Left lung (tissue), 4 donors: ENCODE measurements at regions not wholly inside any gene's neighbourhood (a gene's known extent, or its start where the extent isn't known, plus 50 kb on each side); places are given as distances from the start of the nearest gene placed in this dataset.

ENCODE experiments used
- ATAC-seq: fragments of 200-7000 bp; cut with Tn5 transposase; one replicate; pipeline ENCODE4 v1.9.1; 2020; ENCODE audit warnings: moderate library complexity
- DNase-seq, 4 donors: peaks; one replicate each; pipeline ENCODE4 v3.0.0-alpha.2; 2013 to 2020
- H3K27ac ChIP-seq, 2 donors: fragments of 200-600 bp; sonication (generic) in 1 of 2; one replicate each; pipeline versions ENCODE4 v1.5.0 to v1.8.0; 2020 to 2021
- H3K27me3 ChIP-seq, 2 donors: fragments of 200-600 bp; sonication (generic) in 1 of 2; one replicate each; pipeline versions ENCODE4 v1.5.0 to v1.8.0; 2020 to 2021
- H3K36me3 ChIP-seq, 2 donors: fragments of 200-600 bp; sonication (generic) in 1 of 2; one replicate each; pipeline versions ENCODE4 v1.5.0 to v1.8.0; 2020 to 2021
- H3K4me1 ChIP-seq, 2 donors: fragments of 200-600 bp; one replicate each; pipeline ENCODE4 v1.8.0; 2021
- H3K4me3 ChIP-seq, 2 donors: fragments of 200-600 bp; sonication (generic) in 1 of 2; one replicate each; pipeline versions ENCODE4 v1.5.0 to v1.8.0; 2020 to 2021; ENCODE audit warnings: mild to moderate bottlenecking in 1 of 2
- H3K9me3 ChIP-seq, 2 donors: fragments of 200-600 bp; sonication (generic) in 1 of 2; one replicate each; pipeline versions ENCODE4 v1.5.0 to v1.8.0; 2020 to 2021
- intact Hi-C, 2 donors: fragments of 100-400 bp; cut with DNase I; formaldehyde crosslinking; loops; one replicate each; pipeline versions ENCODE4 v1.11.2 to v1.14.2; 2022
- TF ChIP-seq, protein P1 (sequence below), 2 donors: fragments of 200-600 bp; sonication (generic) in 1 of 2; IDR thresholded peaks; one replicate each; pipeline versions ENCODE4 v1.5.0 to v1.8.0; 2021; ENCODE audit warnings: antibody characterized with exemption in 2 of 2
- donor health status: DM: no; HTN: yes; CAD: no.
- donor health status: DM: no; HTN: no; CAD: no.

DNA sequence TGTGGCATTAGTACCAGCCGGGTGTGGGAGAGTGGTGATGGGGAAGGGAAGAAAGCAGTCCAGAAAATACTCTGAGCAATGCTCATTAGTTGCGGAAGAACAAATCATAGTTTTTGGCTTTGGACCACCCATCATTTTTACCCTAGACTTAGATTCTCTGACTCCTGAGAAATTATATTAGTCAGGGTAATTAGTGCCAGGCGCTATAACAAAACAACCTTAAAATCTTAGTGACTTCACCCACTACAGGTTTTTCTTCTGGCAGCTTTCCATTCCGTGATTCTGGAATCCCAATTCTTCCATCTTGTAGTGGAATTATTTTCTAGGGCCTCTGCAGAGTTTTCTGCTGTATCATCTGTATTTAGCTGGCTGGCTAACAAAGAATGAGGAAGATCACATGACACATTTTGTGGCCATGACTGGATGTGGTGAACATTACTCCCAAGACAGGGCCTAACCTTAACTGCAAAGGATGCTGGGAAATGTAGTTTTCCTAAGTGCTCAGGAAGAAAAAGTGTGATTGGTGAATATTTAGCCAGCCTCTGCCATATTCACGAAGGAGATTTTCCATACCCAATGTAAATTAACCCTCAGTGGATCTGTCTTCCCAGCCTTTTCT lies 373.0 kb upstream of the MEF2C start:
- ATAC-seq = no peak
- Histone ChIP-seq H3K4me3 (no peak overlapping the region), H3K9me3 (no peaks in the 10 kb centered on the region), H3K27me3 (no peaks in the 10 kb centered on the region), H3K27ac (no peak overlapping the region), H3K4me1 (no peaks in the 10 kb centered on the region), H3K36me3 (no peaks in the 10 kb centered on the region)
- DNase-seq = no peak
- intact Hi-C loops = no loop called here
- TF ChIP-seq, protein P1, sequence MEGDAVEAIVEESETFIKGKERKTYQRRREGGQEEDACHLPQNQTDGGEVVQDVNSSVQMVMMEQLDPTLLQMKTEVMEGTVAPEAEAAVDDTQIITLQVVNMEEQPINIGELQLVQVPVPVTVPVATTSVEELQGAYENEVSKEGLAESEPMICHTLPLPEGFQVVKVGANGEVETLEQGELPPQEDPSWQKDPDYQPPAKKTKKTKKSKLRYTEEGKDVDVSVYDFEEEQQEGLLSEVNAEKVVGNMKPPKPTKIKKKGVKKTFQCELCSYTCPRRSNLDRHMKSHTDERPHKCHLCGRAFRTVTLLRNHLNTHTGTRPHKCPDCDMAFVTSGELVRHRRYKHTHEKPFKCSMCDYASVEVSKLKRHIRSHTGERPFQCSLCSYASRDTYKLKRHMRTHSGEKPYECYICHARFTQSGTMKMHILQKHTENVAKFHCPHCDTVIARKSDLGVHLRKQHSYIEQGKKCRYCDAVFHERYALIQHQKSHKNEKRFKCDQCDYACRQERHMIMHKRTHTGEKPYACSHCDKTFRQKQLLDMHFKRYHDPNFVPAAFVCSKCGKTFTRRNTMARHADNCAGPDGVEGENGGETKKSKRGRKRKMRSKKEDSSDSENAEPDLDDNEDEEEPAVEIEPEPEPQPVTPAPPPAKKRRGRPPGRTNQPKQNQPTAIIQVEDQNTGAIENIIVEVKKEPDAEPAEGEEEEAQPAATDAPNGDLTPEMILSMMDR (IDR thresholded peaks at IDR 0.05) = no peak

GRCh38 chr5:89253666-89254352 lies 370.8 kb upstream of the MEF2C start:
- H3K27ac ChIP-seq = no peak overlapping the region
- no peaks in the 10 kb centered on the region for H3K4me1 ChIP-seq
- no peaks in the 10 kb centered on the region for H3K27me3 ChIP-seq
- H3K4me3 ChIP-seq = no peak overlapping the region
- no peaks in the 10 kb centered on the region for H3K9me3 ChIP-seq
- TF ChIP-seq, protein P1 (IDR thresholded peaks at IDR 0.05) = no peak
- intact Hi-C loops = no loop called here
- no peak for ATAC-seq
- DNase-seq = no peak
- H3K36me3 ChIP-seq = no peaks in the 10 kb centered on the region

DNA sequence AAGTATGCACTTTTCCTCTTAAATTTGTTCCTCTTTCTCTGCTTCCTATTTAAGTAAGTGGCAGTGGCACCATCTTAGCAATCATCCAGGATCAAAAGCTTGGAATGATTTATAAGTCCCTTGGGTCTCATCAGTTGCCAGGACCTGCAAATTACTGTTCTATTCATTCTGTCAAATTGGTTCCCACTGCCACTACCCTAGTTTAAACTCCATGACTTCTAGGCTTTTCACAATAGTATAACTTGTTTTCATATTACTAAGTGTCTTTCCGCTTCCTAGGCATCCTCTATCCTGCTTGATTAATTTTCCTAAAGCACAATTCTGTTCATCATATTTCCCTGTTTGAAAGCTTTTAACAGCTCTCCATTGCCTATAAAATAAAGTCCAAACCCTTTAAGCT lies 363.9 kb upstream of the MEF2C start:
- Histone ChIP-seq H3K27me3 (no peaks in the 10 kb centered on the region), H3K4me1 (no peaks in the 10 kb centered on the region), H3K4me3 (no peak overlapping the region), H3K27ac (no peak overlapping the region), H3K9me3 (no peaks in the 10 kb centered on the region), H3K36me3 (no peaks in the 10 kb centered on the region)
- no peak for DNase-seq
- intact Hi-C loops = no loop called here
- ATAC-seq = no peak
- TF ChIP-seq, protein P1 (IDR thresholded peaks at IDR 0.05) = no peak

DNA sequence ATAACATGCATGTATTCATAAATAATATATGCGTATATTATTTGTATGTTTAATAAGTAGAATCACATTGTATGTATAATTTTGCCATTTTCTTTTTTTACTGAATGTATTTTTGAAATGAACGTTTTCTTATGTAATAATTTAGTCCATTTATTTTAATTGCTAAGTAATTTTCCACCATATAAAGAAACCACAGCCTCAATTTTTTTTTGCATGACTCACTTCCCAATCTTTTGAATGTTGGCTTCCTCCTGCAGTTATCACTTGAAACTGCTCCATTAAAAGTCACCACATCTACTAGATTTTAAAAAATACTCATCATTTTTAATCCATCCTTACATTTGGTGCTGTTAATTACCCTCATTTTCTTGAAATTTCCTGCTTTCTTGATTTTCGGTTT lies 363.3 kb upstream of the MEF2C start:
- no peaks in the 10 kb centered on the region for H3K36me3 ChIP-seq
- TF ChIP-seq, protein P1 (IDR thresholded peaks at IDR 0.05) = no peak
- H3K27me3 ChIP-seq = no peaks in the 10 kb centered on the region
- H3K27ac ChIP-seq = no peak overlapping the region
- intact Hi-C loops = no loop called here
- DNase-seq = no peak
- ATAC-seq = no peak
- no peak overlapping the region for H3K4me3 ChIP-seq
- no peaks in the 10 kb centered on the region for H3K4me1 ChIP-seq
- no peaks in the 10 kb centered on the region for H3K9me3 ChIP-seq

DNA sequence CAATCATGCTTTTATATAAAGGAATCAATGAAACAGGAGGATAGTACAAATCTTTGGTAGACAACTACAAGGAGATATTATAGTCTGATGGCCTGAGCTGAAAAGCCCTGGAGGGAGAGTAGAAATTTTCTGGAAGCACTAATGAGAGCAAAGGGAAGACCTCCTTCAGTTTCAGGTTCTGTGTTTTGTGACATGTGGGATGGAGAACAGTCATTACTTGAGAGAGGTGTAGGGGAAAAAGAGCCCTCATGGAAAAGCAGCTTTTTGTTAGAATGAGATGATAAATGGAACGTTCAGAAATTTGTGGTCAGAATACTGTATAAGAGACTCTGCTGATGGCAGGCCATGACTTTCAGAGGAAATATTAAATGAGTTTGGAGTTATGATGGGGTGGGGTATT lies 360.6 kb upstream of the MEF2C start:
- DNase-seq (no peak), ATAC-seq (no peak)

More for the DNA sequence above, 360.6 kb upstream of the MEF2C start:
- Histone ChIP-seq H3K27ac (no peak overlapping the region), H3K4me3 (no peak overlapping the region), H3K9me3 (no peaks in the 10 kb centered on the region), H3K4me1 (no peaks in the 10 kb centered on the region), H3K27me3 (no peaks in the 10 kb centered on the region), H3K36me3 (no peaks in the 10 kb centered on the region)
- intact Hi-C loops = no loop called here
- TF ChIP-seq, protein P1 (IDR thresholded peaks at IDR 0.05) = no peak
